K562 (cell line): ENCODE measurements at regions not wholly inside any gene's neighbourhood (a gene's known extent, or its start where the extent isn't known, plus 50 kb on each side); places are given as distances from the start of the nearest gene placed in this dataset.

ENCODE experiments used
- ATAC-seq: fragments of 200-7000 bp; cut with Tn5 transposase; 3 replicates; pipeline ENCODE4 v1.9.1; 2020; ENCODE audit warnings: moderate library complexity
- BruUV-seq: library from RNA; stranded (reverse); fragments of 400-500 nt; replicated peaks from 2 replicates; lab custom pipeline; 2021; lab: Mats Ljungman, UMichigan
- CTCF ChIA-PET: fragments of 300-600 bp; formaldehyde crosslinking; extraction: SDS; loops from one replicate; lab custom pipeline; 2021; ENCODE audit warnings: low intra/inter-chr PET ratio; lab: Yijun Ruan, JAX
- POLR2A ChIA-PET: fragments of 300-600, 350-650 bp; sonication (Branson Sonifier 250); formaldehyde crosslinking; extraction: SDS; loops from one replicate; lab custom pipeline; 2021; ENCODE audit warnings: antibody characterized with exemption, inconsistent platforms; lab: Yijun Ruan, JAX
- DNase-seq, 4 experiments: peaks; one replicate each; pipeline versions ENCODE4 v3.0.0 to v3.0.0-alpha.2; 2011 to 2018; ENCODE audit warnings: low spot score in 3 of 4, mixed read lengths in 3 of 4; ENCODE audit errors: extremely low read depth in 1 of 4
- FAIRE-seq: peaks from 2 replicates; lab custom pipeline; 2011; peaks lifted over from hg19 to GRCh38; lab: Jason Lieb, UNC
- H2AFZ ChIP-seq: 2 replicates; pipeline ENCODE4 v1.6.0; 2011; ENCODE audit warnings: low read depth, low read length, control low read depth, inconsistent platforms
- H3K27ac ChIP-seq: fragments of 200-600 bp; 3 replicates; pipeline ENCODE4 v1.8.0; 2011; ENCODE audit warnings: low read depth, mild to moderate bottlenecking, control low read depth, inconsistent platforms, low read length, moderate library complexity, mixed read lengths; ENCODE audit errors: extremely low read depth
- H3K27me3 ChIP-seq, 2 experiments: fragments of 300-600 bp in 1 of 2; 2 replicates in 1 of 2; 3 replicates in 1 of 2; pipeline versions ENCODE4 v1.6.0 to v1.8.0; 2011; ENCODE audit warnings: inconsistent platforms in 2 of 2, low read length in 2 of 2, mild to moderate bottlenecking in 1 of 2, mixed read lengths in 1 of 2, moderate library complexity in 1 of 2; ENCODE audit not compliant: control insufficient read depth in 2 of 2, insufficient read depth in 2 of 2
- H3K36me3 ChIP-seq: fragments of 300-600 bp; 3 replicates; pipeline ENCODE4 v1.8.0; 2011; ENCODE audit warnings: mild to moderate bottlenecking, low read length, inconsistent platforms; ENCODE audit not compliant: control insufficient read depth, insufficient read depth
- H3K4me1 ChIP-seq, 2 experiments: fragments of 200-600 bp in 1 of 2; replicated peaks in 1 of 2; 2 replicates in 1 of 2; 3 replicates in 1 of 2; pipeline versions ENCODE4 v1.5.1 to v1.8.0; 2011; ENCODE audit warnings: inconsistent platforms in 2 of 2, low read length in 2 of 2, mild to moderate bottlenecking in 1 of 2, mixed read lengths in 1 of 2, moderate library complexity in 1 of 2; ENCODE audit not compliant: control insufficient read depth in 2 of 2, insufficient read depth in 2 of 2
- H3K4me2 ChIP-seq: 2 replicates; pipeline ENCODE4 v1.6.1; 2011; ENCODE audit warnings: low read length, control low read depth, inconsistent platforms, mixed read lengths; ENCODE audit not compliant: insufficient read depth
- H3K4me3 ChIP-seq: fragments of 200-600 bp; sonication (generic), shearing (Covaris generic); 2 replicates; pipeline ENCODE4 v1.5.1; 2016; ENCODE audit warnings: control low read depth, inconsistent platforms
- H3K79me2 ChIP-seq: fragments of 200-600 bp; 3 replicates; pipeline ENCODE4 v1.8.0; 2011; ENCODE audit warnings: low read length, inconsistent platforms; ENCODE audit not compliant: control insufficient read depth, insufficient read depth
- H3K9ac ChIP-seq, 2 experiments: 2 replicates each; pipeline versions ENCODE4 v1.6.0 to v1.6.1; 2011; ENCODE audit warnings: low read depth in 2 of 2, low read length in 2 of 2, control low read depth in 1 of 2, inconsistent platforms in 1 of 2, mild to moderate bottlenecking in 1 of 2, mixed read lengths in 1 of 2; ENCODE audit not compliant: insufficient read depth in 1 of 2
- H3K9me1 ChIP-seq: one replicate; pipeline ENCODE4 v1.6.0; 2011; ENCODE audit warnings: inconsistent platforms, mild to moderate bottlenecking, low read length, moderate library complexity; ENCODE audit not compliant: control insufficient read depth, insufficient read depth
- H3K9me3 ChIP-seq: replicated peaks from 2 replicates; pipeline ENCODE4 v1.5.1; 2011; ENCODE audit warnings: low read depth, low read length, inconsistent platforms; ENCODE audit not compliant: control insufficient read depth, insufficient read depth
- H4K20me1 ChIP-seq: replicated peaks from 2 replicates; pipeline ENCODE4 v1.6.1; 2011; ENCODE audit warnings: low read length, inconsistent platforms, mixed read lengths; ENCODE audit not compliant: control insufficient read depth, insufficient read depth
- ARID3A ChIP-seq: IDR thresholded peaks from 2 replicates; pipeline ENCODE4 v1.6.1; 2012; ENCODE audit warnings: low read depth, low read length, improper control_type of control experiment, borderline replicate concordance
- BRCA1 ChIP-seq, 2 experiments: fragments of 450-650 bp in 1 of 2; sonication (generic) in 1 of 2; formaldehyde crosslinking in 1 of 2; IDR thresholded peaks; 2 replicates each; pipeline versions ENCODE4 v1.5.0 to v1.6.1; 2017 to 2020; ENCODE audit warnings: mild to moderate bottlenecking in 1 of 2, missing genetic modification reagents in 1 of 2
- FOXP1 ChIP-seq: sonication (generic); formaldehyde crosslinking; IDR thresholded peaks from 2 replicates; pipeline ENCODE4 v1.8.0; 2022; ENCODE audit warnings: mild to moderate bottlenecking, missing genetic modification reagents
- MAX ChIP-seq: sonication (generic); formaldehyde crosslinking; IDR thresholded peaks from 2 replicates; pipeline ENCODE4 v1.9.0; 2022; ENCODE audit warnings: mild to moderate bottlenecking, missing genetic modification reagents
- MIER1 ChIP-seq: fragments of 450-650 bp; IDR thresholded peaks from 2 replicates; pipeline ENCODE4 v1.6.1; 2016; ENCODE audit warnings: antibody characterized with exemption, mild to moderate bottlenecking, low read depth
- SETDB1 ChIP-seq: IDR thresholded peaks from one replicate; pipeline ENCODE4 v1.6.1; 2012; ENCODE audit warnings: low read length, control low read depth, inconsistent platforms
- WHSC1 ChIP-seq: IDR thresholded peaks from one replicate; pipeline ENCODE4 v1.6.1; 2012; ENCODE audit warnings: low read length, control low read depth, inconsistent platforms
- ZBTB17 ChIP-seq: fragments of 450-650 bp; formaldehyde crosslinking; IDR thresholded peaks from 2 replicates; pipeline ENCODE4 v1.4.0; 2020; ENCODE audit warnings: mild to moderate bottlenecking
- ZNF12 ChIP-seq: sonication (generic); formaldehyde crosslinking; IDR thresholded peaks from 2 replicates; pipeline ENCODE4 v1.4.0; 2020; ENCODE audit warnings: mild to moderate bottlenecking, missing genetic modification reagents
- ZNF232 ChIP-seq: sonication (generic); formaldehyde crosslinking; IDR thresholded peaks from 2 replicates; pipeline ENCODE4 v1.8.0; 2022; ENCODE audit warnings: mild to moderate bottlenecking, missing genetic modification reagents
- ZNF24 ChIP-seq: fragments of 450-650 bp; IDR thresholded peaks from 2 replicates; pipeline ENCODE4 v1.6.1; 2016
- ZNF551 ChIP-seq: fragments of 250-450 bp; sonication (Bioruptor Pico); IDR thresholded peaks from 2 replicates; pipeline ENCODE4 v1.5.0; 2021; ENCODE audit warnings: mild to moderate bottlenecking, moderate library complexity
- ZNF583 ChIP-seq: fragments of 250-450 bp; sonication (Bioruptor Pico); IDR thresholded peaks from 2 replicates; pipeline ENCODE4 v1.4.0; 2020
- WGBS: fragments of 100-300 bp; shearing (Covaris generic); methylation state at CpG from one replicate; pipeline ENCODE4 v1.1.6; 2016; ENCODE audit warnings: low coverage, mixed read lengths; ENCODE audit not compliant: insufficient coverage; ENCODE audit errors: missing lambda C conversion rate; 5-methylcytosine and 5-hydroxymethylcytosine counted together
- in situ Hi-C: fragments of 300-500 bp; cut with MboI; formaldehyde crosslinking; loops from 4 replicates; pipeline ENCODE4 v1.15.0; 2018; ENCODE audit warnings: inconsistent platforms, mixed read lengths
- intact Hi-C: fragments of 100-400 bp; cut with micrococcal nuclease; formaldehyde crosslinking; loops from 2 replicates; pipeline ENCODE4 v1.14.2; 2022
- TF ChIP-seq, protein P1 (sequence below), 2 experiments: fragments of 450-650 bp in 1 of 2; IDR thresholded peaks; 2 replicates each; pipeline ENCODE4 v1.6.1; 2011 to 2017; ENCODE audit warnings: low read depth in 2 of 2, antibody characterized with exemption in 1 of 2, borderline replicate concordance in 1 of 2, low read length in 1 of 2, mild to moderate bottlenecking in 1 of 2, mixed read lengths in 1 of 2; ENCODE audit not compliant: control insufficient read depth in 1 of 2
- TF ChIP-seq, protein P2 (sequence below): IDR thresholded peaks from 2 replicates; pipeline ENCODE4 v1.6.1; 2011; ENCODE audit warnings: borderline replicate concordance, low read depth, mild to moderate bottlenecking, moderate library complexity, low read length; ENCODE audit not compliant: insufficient read depth, poor library complexity, severe bottlenecking

GRCh38 chr4:156505341-156505955, 466.2 kb downstream of the PDGFC start:
- CTCF ChIA-PET: no interaction called here
- Histone ChIP-seq H3K4me1 (no peaks in the 10 kb centered on the region), H3K27me3 (no peaks in the 10 kb centered on the region), H3K4me2 (no peak overlapping the region), H3K36me3 (no peaks in the 10 kb centered on the region), H2AFZ (no peak overlapping the region), H3K9me3 (no peaks in the 10 kb centered on the region), H3K27ac (no peak overlapping the region), H3K9ac (no peak overlapping the region), H4K20me1 (no peaks in the 10 kb centered on the region), H3K4me3 (no peak overlapping the region), H3K9me1 (no peaks in the 10 kb centered on the region), H3K79me2 (no peaks in the 10 kb centered on the region)
- ATAC-seq: no peak
- DNase-seq: no peak
- in situ Hi-C loops: no loop called here
- POLR2A ChIA-PET: no interaction called here
- under 1% methylated on average over 11 of the region's 12 CpGs for WGBS
- no TSS peak for BruUV-seq
- intact Hi-C loops: no loop called here
- no peak for FAIRE-seq
- TF ChIP-seq, protein P1, sequence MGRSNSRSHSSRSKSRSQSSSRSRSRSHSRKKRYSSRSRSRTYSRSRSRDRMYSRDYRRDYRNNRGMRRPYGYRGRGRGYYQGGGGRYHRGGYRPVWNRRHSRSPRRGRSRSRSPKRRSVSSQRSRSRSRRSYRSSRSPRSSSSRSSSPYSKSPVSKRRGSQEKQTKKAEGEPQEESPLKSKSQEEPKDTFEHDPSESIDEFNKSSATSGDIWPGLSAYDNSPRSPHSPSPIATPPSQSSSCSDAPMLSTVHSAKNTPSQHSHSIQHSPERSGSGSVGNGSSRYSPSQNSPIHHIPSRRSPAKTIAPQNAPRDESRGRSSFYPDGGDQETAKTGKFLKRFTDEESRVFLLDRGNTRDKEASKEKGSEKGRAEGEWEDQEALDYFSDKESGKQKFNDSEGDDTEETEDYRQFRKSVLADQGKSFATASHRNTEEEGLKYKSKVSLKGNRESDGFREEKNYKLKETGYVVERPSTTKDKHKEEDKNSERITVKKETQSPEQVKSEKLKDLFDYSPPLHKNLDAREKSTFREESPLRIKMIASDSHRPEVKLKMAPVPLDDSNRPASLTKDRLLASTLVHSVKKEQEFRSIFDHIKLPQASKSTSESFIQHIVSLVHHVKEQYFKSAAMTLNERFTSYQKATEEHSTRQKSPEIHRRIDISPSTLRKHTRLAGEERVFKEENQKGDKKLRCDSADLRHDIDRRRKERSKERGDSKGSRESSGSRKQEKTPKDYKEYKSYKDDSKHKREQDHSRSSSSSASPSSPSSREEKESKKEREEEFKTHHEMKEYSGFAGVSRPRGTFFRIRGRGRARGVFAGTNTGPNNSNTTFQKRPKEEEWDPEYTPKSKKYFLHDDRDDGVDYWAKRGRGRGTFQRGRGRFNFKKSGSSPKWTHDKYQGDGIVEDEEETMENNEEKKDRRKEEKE (IDR thresholded peaks at IDR 0.05; ENCODE audit: borderline replicate concordance in 1 of 2, control insufficient read depth in 1 of 2, low read depth in 2 of 2, low read length in 1 of 2): no peak
- TF ChIP-seq FOXP1 (CRISPR knock-in tag): no peak
- no peak for TF ChIP-seq MAX (CRISPR knock-in tag)
- TF ChIP-seq MIER1: no peak
- TF ChIP-seq BRCA1 (IDR thresholded peaks at IDR 0.05): no peak
- TF ChIP-seq BRCA1 (CRISPR knock-in tag; IDR thresholded peaks at IDR 0.05): no peak
- no peak for TF ChIP-seq ZBTB17 (CRISPR knock-in tag)
- TF ChIP-seq WHSC1: no peak
- TF ChIP-seq SETDB1: no peak
- TF ChIP-seq ZNF24: no peak
- TF ChIP-seq ZNF551 (CRISPR knock-in tag): no peak
- TF ChIP-seq, protein P2, sequence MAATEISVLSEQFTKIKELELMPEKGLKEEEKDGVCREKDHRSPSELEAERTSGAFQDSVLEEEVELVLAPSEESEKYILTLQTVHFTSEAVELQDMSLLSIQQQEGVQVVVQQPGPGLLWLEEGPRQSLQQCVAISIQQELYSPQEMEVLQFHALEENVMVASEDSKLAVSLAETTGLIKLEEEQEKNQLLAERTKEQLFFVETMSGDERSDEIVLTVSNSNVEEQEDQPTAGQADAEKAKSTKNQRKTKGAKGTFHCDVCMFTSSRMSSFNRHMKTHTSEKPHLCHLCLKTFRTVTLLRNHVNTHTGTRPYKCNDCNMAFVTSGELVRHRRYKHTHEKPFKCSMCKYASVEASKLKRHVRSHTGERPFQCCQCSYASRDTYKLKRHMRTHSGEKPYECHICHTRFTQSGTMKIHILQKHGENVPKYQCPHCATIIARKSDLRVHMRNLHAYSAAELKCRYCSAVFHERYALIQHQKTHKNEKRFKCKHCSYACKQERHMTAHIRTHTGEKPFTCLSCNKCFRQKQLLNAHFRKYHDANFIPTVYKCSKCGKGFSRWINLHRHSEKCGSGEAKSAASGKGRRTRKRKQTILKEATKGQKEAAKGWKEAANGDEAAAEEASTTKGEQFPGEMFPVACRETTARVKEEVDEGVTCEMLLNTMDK: no peak
- no peak for TF ChIP-seq ZNF583 (CRISPR knock-in tag)
- no peak for TF ChIP-seq ZNF12
- no peak for TF ChIP-seq ZNF232 (CRISPR knock-in tag)
- no peak for TF ChIP-seq ARID3A
